GM18870 (cell line): ENCODE measurements at regions not wholly inside any gene's neighbourhood (a gene's known extent, or its start where the extent isn't known, plus 50 kb on each side); places are given as distances from the start of the nearest gene placed in this dataset.
"Not testable (repeated sequence)": the region's sequence is repeated elsewhere in the genome, so short reads cannot be mapped to it uniquely, and the experiment has no call there.

Source experiments
- ATAC-seq: cut with Tn5 transposase; IDR thresholded peaks from one replicate; pipeline ENCODE4 v1.9.1; 2021; ENCODE audit warnings: moderate library complexity; ENCODE audit not compliant: unreplicated experiment

GRCh38 chr1:89436856-89437255 is 73.0 kb downstream of the GBP6 start:
- no peak for ATAC-seq

GRCh38 chr1:89438301-89438700 is 74.4 kb downstream of the GBP6 start:
- ATAC-seq = not testable (repeated sequence)

DNA sequence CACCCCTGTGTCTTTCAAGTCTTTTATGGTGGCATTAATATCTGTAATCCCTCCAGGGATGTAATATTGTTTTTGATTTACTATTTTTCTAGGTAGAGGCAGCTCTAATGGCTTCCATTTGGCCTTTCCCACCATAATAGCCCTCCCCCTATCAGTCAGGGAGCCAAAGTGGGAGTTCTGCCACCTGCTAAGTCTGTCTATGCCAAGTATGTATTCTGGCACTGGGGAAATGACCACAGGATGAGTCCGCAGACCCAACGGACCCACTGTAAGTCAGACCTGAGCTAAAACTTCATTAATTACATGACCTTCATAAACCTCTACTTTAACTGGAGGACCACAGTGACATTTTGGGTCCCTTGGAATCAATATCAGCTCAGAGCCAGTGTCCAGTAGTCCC is 77.1 kb downstream of the GBP6 start:
- ATAC-seq = no peak

DNA sequence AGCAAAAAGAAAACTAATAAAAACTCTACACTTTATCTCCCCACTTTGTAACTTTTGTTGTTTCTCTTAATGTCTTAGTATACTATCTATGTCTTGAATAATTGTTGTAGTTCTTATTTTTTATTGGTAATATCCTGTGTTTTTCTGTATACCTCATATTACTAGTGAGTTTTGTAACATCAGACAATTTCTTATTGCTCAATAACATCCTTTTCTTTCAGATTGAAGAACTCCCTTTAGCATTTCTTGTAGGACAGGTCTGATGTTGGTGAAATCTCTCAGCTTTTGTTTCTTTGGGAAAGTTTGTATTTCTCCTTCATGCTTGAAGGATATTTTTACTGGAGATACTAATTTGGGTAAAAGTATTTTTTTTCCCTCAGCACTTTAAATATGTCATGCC is 79.8 kb upstream of the LRRC8B start:
- no peak for ATAC-seq

- ATAC-seq = peak; percentile 75
Observed at GRCh38 chr1:89451011-89451410, 73.6 kb upstream of the LRRC8B start.

DNA sequence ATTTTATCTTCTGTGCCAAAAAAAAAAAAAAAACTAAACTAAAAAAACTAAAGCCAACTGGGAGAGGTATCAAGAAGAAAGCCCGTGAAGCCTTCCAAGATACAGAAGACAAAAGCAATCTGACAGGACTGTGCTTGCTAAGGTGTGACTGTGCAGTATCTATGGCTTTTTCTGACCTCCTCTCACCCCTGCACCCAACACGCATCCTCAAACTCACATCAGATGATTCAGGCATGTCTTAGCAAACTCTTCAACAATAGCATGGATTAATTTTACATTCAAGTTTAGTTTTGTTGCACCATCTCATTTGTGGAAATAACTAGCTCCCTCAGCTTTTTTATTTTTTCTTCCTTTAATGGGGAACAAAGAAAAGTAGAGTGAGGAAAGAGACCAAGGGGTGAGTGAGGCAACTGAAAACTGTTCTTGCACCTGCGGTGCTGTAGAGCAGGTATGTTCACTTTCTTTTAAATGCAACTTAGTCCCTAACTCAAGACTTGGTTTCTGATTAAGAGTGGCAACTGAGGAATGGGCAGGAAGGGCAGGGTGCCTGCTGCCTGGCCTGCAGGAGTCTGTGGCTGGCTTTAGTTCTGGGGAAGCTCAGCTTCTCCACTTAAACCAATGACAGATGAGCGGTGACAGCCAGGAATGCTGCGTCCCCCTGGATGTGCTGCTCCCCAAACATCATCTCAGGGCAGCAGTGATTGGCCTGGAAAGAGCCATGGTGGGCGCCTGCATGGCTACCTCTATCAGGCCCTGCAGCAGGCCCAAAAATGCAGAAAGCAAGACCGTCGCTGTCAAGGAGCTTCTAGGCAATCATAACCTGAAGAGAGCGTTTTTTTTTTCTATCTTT is 71.3 kb upstream of the LRRC8B start:
- ATAC-seq = no peak

- ATAC-seq = no peak
Observed at GRCh38 chr1:89454845-89455521, 69.6 kb upstream of the LRRC8B start.

- no peak for ATAC-seq
Observed at GRCh38 chr1:89457046-89457445, 67.6 kb upstream of the LRRC8B start.

DNA sequence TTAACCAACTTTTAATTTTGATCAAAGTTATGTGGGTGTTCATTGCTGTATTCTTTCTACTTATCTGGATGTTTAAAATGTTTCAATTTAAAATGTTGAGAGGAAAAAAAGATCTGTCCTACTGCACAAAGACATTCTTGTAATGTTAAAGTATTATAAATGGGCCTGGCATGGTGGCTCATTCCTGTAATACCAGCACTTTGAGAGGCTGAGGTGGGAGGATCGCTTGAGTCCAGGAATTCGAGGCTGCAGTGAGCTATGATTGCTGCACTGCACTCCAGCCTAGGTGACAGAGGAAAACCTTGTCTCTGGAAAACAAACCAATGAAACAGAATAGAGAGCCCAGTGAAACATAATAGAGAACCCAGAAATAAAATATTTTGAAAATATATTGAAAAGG is 65.5 kb upstream of the LRRC8B start:
- ATAC-seq = no peak

- ATAC-seq = no peak
Observed at GRCh38 chr1:89460325-89460724, 64.3 kb upstream of the LRRC8B start.

DNA sequence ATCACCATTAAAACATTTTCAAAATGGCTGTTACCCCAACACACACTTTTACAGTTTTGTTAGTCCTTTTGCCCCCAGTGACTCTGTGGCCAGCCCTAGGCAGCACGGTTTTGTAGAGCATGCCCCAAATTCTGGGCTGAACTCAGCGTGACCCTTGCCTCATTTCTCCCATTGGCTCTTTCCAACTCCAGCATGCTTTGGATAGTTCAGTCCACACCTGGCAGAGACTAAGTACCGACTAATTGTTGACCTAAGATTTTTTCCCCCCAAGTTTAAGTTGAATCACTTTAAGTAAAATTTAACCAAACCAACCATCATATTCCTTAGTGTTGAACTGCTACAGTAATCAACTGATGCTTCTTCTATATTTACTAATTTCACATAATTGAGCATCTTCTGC is 62.4 kb upstream of the LRRC8B start:
- no peak for ATAC-seq

- ATAC-seq = no peak
Observed at GRCh38 chr1:89464008-89464407, 60.6 kb upstream of the LRRC8B start.

GRCh38 chr1:89465201-89465600 is 59.4 kb upstream of the LRRC8B start:
- peak; percentile 64 for ATAC-seq

GRCh38 chr1:89466307-89466930 is 58.2 kb upstream of the LRRC8B start:
- ATAC-seq = no peak

GRCh38 chr1:89472253-89472652 is 52.4 kb upstream of the LRRC8B start:
- ATAC-seq = no peak

DNA sequence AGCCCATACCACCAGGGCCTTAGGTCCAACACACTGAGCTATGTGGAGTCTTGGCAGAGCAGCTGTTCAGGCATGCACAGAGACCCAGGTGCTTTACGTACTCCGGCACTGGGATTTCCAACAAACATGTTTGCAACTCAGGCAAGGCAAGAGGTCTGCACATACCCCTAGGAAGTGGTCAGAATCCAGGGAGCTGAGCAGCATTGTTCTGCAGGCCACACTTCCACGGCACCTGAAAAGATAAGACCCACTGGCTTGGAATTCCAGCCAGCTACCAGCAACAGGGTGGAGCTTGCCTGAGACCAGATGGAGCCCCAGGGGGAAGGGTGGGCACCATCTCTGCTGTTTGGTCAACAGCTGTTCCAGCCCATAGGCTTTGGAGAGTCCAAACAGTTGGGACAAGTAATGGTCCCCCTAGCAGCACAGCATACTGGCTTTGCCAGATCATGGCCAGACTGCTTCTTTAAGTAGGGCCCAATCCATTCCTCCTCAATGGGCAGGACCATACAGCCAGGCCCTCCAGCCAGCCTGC is 51.7 kb upstream of the LRRC8B start:
- no peak for ATAC-seq
